ENCODE measurements at regions not wholly inside any gene's neighbourhood (a gene's known extent, or its start where the extent isn't known, plus 50 kb on each side); places are given as distances from the start of the nearest gene placed in this dataset.

GRCh38 chr7:93636276-93636675 lies 61.8 kb upstream of the CALCR start:
- Histone ChIP-seq H3K9me3 (ENCODE audit: control insufficient read depth in 4 of 4, low read length in 3 of 4) (no peaks in the 10 kb centered on the region), H3K27ac (ENCODE audit: low read depth in 1 of 2, low read length in 2 of 2) (no peak overlapping the region), H3K4me1 (ENCODE audit: control insufficient read depth in 4 of 4, insufficient read depth in 4 of 4, low read length in 3 of 4) (no peaks in the 10 kb centered on the region), H3K9ac (ENCODE audit: low read depth in 1 of 2, low read length in 2 of 2) (no peak overlapping the region), H3K36me3 (ENCODE audit: control insufficient read depth in 4 of 4, insufficient read depth in 3 of 4, low read depth in 1 of 4, low read length in 3 of 4) (no peaks in the 10 kb centered on the region), H3K4me3 (ENCODE audit: low read depth in 1 of 3, low read length in 3 of 3) (no peak overlapping the region), H3K27me3 (ENCODE audit: control insufficient read depth in 4 of 4, insufficient read depth in 4 of 4, low read length in 3 of 4) (no peaks in the 10 kb centered on the region)
- TF ChIP-seq RXRA (IDR thresholded peaks at IDR 0.05): no peak
- TF ChIP-seq RAD21 (IDR thresholded peaks at IDR 0.05): no peak
- TF ChIP-seq EGR1 (IDR thresholded peaks at IDR 0.05; ENCODE audit: low read depth in 2 of 2): no peak
- no peak for TF ChIP-seq FOXA2 (IDR thresholded peaks at IDR 0.05)
- TF ChIP-seq GABPA (IDR thresholded peaks at IDR 0.05 in 1 of 2, conservative IDR thresholded peaks at IDR 0.05 in 1 of 2): no peak
- TF ChIP-seq JUND (IDR thresholded peaks at IDR 0.05): no peak
- TF ChIP-seq SP1 (IDR thresholded peaks at IDR 0.05): no peak
- TF ChIP-seq HNF4G (IDR thresholded peaks at IDR 0.05): no peak
- no peak for DNase-seq (ENCODE audit: low spot score)

- DNase-seq (ENCODE audit: low spot score): no peak
- no peaks in the 10 kb centered on the region for H3K27me3 ChIP-seq (ENCODE audit: control insufficient read depth in 4 of 4, insufficient read depth in 4 of 4, low read length in 3 of 4)
- H3K4me3 ChIP-seq (ENCODE audit: low read depth in 1 of 3, low read length in 3 of 3): no peak overlapping the region
- no peaks in the 10 kb centered on the region for H3K4me1 ChIP-seq (ENCODE audit: control insufficient read depth in 4 of 4, insufficient read depth in 4 of 4, low read length in 3 of 4)
- no peaks in the 10 kb centered on the region for H3K9me3 ChIP-seq (ENCODE audit: control insufficient read depth in 4 of 4, low read length in 3 of 4)
- H3K9ac ChIP-seq (ENCODE audit: low read depth in 1 of 2, low read length in 2 of 2): no peak overlapping the region
- no peak overlapping the region for H3K27ac ChIP-seq (ENCODE audit: low read depth in 1 of 2, low read length in 2 of 2)
- WGBS: 69% methylated on average over 1 of the region's 1 CpG
- TF ChIP-seq TAF1 (conservative IDR thresholded peaks at IDR 0.05) (no peak), FOXA1 (IDR thresholded peaks at IDR 0.05) (no peak), GABPA (IDR thresholded peaks at IDR 0.05 in 1 of 2, conservative IDR thresholded peaks at IDR 0.05 in 1 of 2) (no peak), CTCF (IDR thresholded peaks at IDR 0.05; ENCODE audit: low read depth, low read length, missing input control) (no peak), YY1 (IDR thresholded peaks at IDR 0.05) (no peak), RAD21 (IDR thresholded peaks at IDR 0.05) (no peak), REST (IDR thresholded peaks at IDR 0.05) (no peak), RXRA (IDR thresholded peaks at IDR 0.05) (no peak), HNF4G (IDR thresholded peaks at IDR 0.05) (no peak), JUND (IDR thresholded peaks at IDR 0.05) (no peak), SP1 (IDR thresholded peaks at IDR 0.05) (no peak), MAX (IDR thresholded peaks at IDR 0.05) (no peak), FOXA2 (IDR thresholded peaks at IDR 0.05) (no peak), NR2F2 (IDR thresholded peaks at IDR 0.05) (no peak), EGR1 (IDR thresholded peaks at IDR 0.05; ENCODE audit: low read depth in 2 of 2) (no peak), ZBTB33 (IDR thresholded peaks at IDR 0.05) (no peak)
- no peaks in the 10 kb centered on the region for H3K36me3 ChIP-seq (ENCODE audit: control insufficient read depth in 4 of 4, insufficient read depth in 3 of 4, low read depth in 1 of 4, low read length in 3 of 4)
Measured at GRCh38 chr7:93632371-93632770, 57.8 kb upstream of the CALCR start.

Data from liver (tissue), 8 donors.